Endothelial cell of umbilical vein (primary cell): ENCODE measurements at regions not wholly inside any gene's neighbourhood (a gene's known extent, or its start where the extent isn't known, plus 50 kb on each side); places are given as distances from the start of the nearest gene placed in this dataset.

Experiments
- BruUV-seq: library from RNA; stranded (reverse); fragments of 400-500 nt; replicated peaks from 2 replicates; lab custom pipeline; 2021; lab: Mats Ljungman, UMichigan
- CTCF ChIA-PET: fragments of 300-600, 350-600 bp; sonication (Branson Sonifier 250); formaldehyde crosslinking; loops from one replicate; lab custom pipeline; 2021; ENCODE audit warnings: antibody characterized with exemption, inconsistent platforms; lab: Charles Lee
- POLR2A ChIA-PET: fragments of 300-600, 350-600 bp; sonication (Branson Sonifier 250); formaldehyde crosslinking; loops from one replicate; lab custom pipeline; 2021; ENCODE audit warnings: antibody characterized with exemption, inconsistent platforms; lab: Charles Lee
- DNase-seq: peaks from one replicate; pipeline ENCODE4 v3.0.0-alpha.2; 2011; ENCODE audit warnings: low read depth, low spot score
- FAIRE-seq: peaks from 2 replicates; lab custom pipeline; 2011; peaks lifted over from hg19 to GRCh38; lab: Jason Lieb, UNC
- H2AFZ ChIP-seq: 2 replicates; pipeline ENCODE4 v1.6.0; 2012; ENCODE audit warnings: low read depth, low read length, control low read depth, inconsistent platforms
- H3K27ac ChIP-seq: 2 replicates; pipeline ENCODE4 v1.5.1; 2011; ENCODE audit warnings: low read depth, mild to moderate bottlenecking, control low read depth, low read length, moderate library complexity; ENCODE audit not compliant: insufficient read depth
- H3K27me3 ChIP-seq, 2 experiments: 2 replicates each; pipeline versions ENCODE4 v1.6.0 to v1.6.1; 2011; ENCODE audit warnings: low read length in 2 of 2, mixed read lengths in 1 of 2; ENCODE audit not compliant: control insufficient read depth in 2 of 2, insufficient read depth in 2 of 2
- H3K36me3 ChIP-seq, 2 experiments: 2 replicates in 1 of 2; 3 replicates in 1 of 2; pipeline ENCODE4 v1.5.1; 2011; ENCODE audit warnings: low read length in 2 of 2, mild to moderate bottlenecking in 1 of 2, moderate library complexity in 1 of 2; ENCODE audit not compliant: control insufficient read depth in 2 of 2, insufficient read depth in 2 of 2; ENCODE audit errors: extremely low read depth in 1 of 2
- H3K4me1 ChIP-seq: 3 replicates; pipeline ENCODE4 v1.5.1; 2011; ENCODE audit warnings: mild to moderate bottlenecking, low read length; ENCODE audit not compliant: control insufficient read depth, insufficient read depth; ENCODE audit errors: extremely low read depth
- H3K4me2 ChIP-seq: 2 replicates; pipeline ENCODE4 v1.6.1; 2011; ENCODE audit warnings: low read length, control low read depth, mixed read lengths; ENCODE audit not compliant: insufficient read depth
- H3K4me3 ChIP-seq, 3 experiments: fragments of 200-600 bp in 1 of 3; sonication (generic), shearing (Covaris generic) in 1 of 3; replicated peaks in 1 of 3; 2 replicates each; pipeline ENCODE4 v1.5.1; 2011 to 2016; ENCODE audit warnings: control low read depth in 3 of 3, low read length in 3 of 3, mild to moderate bottlenecking in 2 of 3, inconsistent platforms in 1 of 3, low read depth in 1 of 3, moderate library complexity in 1 of 3; ENCODE audit not compliant: insufficient read depth in 1 of 3
- H3K79me2 ChIP-seq: 2 replicates; pipeline ENCODE4 v1.6.0; 2012; ENCODE audit warnings: low read length, inconsistent platforms; ENCODE audit not compliant: control insufficient read depth, insufficient read depth
- H3K9ac ChIP-seq: replicated peaks from 2 replicates; pipeline ENCODE3; 2011; ENCODE audit warnings: low read length, control low read depth; ENCODE audit not compliant: insufficient read depth; ENCODE audit errors: extremely low read depth
- H3K9me1 ChIP-seq: replicated peaks from 3 replicates; pipeline ENCODE4 v1.6.0; 2011; ENCODE audit warnings: mild to moderate bottlenecking, low read length; ENCODE audit not compliant: control insufficient read depth, insufficient read depth; ENCODE audit errors: extremely low read depth
- H3K9me3 ChIP-seq: replicated peaks from 2 replicates; pipeline ENCODE4 v1.5.1; 2012; ENCODE audit warnings: low read length, inconsistent platforms; ENCODE audit not compliant: control insufficient read depth, insufficient read depth
- H4K20me1 ChIP-seq: replicated peaks from 2 replicates; pipeline ENCODE3; 2011; ENCODE audit warnings: mild to moderate bottlenecking, low read length; ENCODE audit not compliant: control insufficient read depth, insufficient read depth; ENCODE audit errors: extremely low read depth
- EZH2 ChIP-seq: IDR thresholded peaks from 2 replicates; pipeline ENCODE4 v1.6.1; 2012; ENCODE audit warnings: borderline replicate concordance, low read depth, mild to moderate bottlenecking, moderate library complexity, low read length, inconsistent platforms; ENCODE audit not compliant: severe bottlenecking
- FOS ChIP-seq: IDR thresholded peaks from 2 replicates; pipeline ENCODE4 v1.6.1; 2011; ENCODE audit warnings: mild to moderate bottlenecking, low read length, moderate library complexity, borderline replicate concordance; ENCODE audit not compliant: insufficient read depth
- GATA2 ChIP-seq: IDR thresholded peaks from 2 replicates; pipeline ENCODE4 v1.7.0; 2011; ENCODE audit warnings: low read depth, mild to moderate bottlenecking, moderate library complexity, mixed read lengths, low read length; ENCODE audit not compliant: insufficient read length, insufficient read depth
- JUN ChIP-seq: IDR thresholded peaks from 2 replicates; pipeline ENCODE4 v1.6.1; 2011; ENCODE audit warnings: borderline replicate concordance, low read depth; ENCODE audit not compliant: insufficient read length, insufficient read depth
- MAX ChIP-seq: IDR thresholded peaks from 2 replicates; pipeline ENCODE4 v1.6.1; 2011; ENCODE audit not compliant: insufficient read depth, insufficient read length
- MYC ChIP-seq: IDR thresholded peaks from one replicate; pipeline ENCODE4 v1.6.1; 2011; ENCODE audit warnings: mild to moderate bottlenecking, low read depth, low read length
- POLR2A ChIP-seq: IDR thresholded peaks from 2 replicates; pipeline ENCODE4 v1.6.1; 2012; ENCODE audit warnings: low read depth, mild to moderate bottlenecking, control low read depth, low read length
- POLR2AphosphoS5 ChIP-seq: IDR thresholded peaks from 2 replicates; pipeline ENCODE4 v1.6.1; 2012; ENCODE audit warnings: low read depth, mild to moderate bottlenecking, control low read depth, low read length, moderate library complexity; ENCODE audit not compliant: insufficient read depth
- dilution Hi-C: fragments of 300-500 bp; cut with MboI; formaldehyde crosslinking; loops from one replicate; pipeline ENCODE4 v1.15.0; 2019; ENCODE audit warnings: low sequenced_read_pairs; ENCODE audit not compliant: extremely low pct_ligation_motif_present
- intact Hi-C: fragments of 100-400 bp; cut with micrococcal nuclease; formaldehyde crosslinking; loops from one replicate; pipeline ENCODE4 v1.10.0; 2022
- TF ChIP-seq, protein P1 (sequence below), 2 donors: IDR thresholded peaks; 1 replicate in 1 of 2; 2 replicates in 1 of 2; pipeline ENCODE4 v1.5.1; 2011; ENCODE audit warnings: low read length in 2 of 2, mild to moderate bottlenecking in 2 of 2, moderate library complexity in 2 of 2, control low read depth in 1 of 2, inconsistent platforms in 1 of 2, low read depth in 1 of 2; ENCODE audit not compliant: insufficient read depth in 1 of 2; ENCODE audit errors: extremely low read depth in 1 of 2

- H3K9ac ChIP-seq = no peak overlapping the region
- POLR2A ChIA-PET = no interaction called here
- H3K9me1 ChIP-seq = no peaks in the 10 kb centered on the region
- H3K4me2 ChIP-seq = no peak overlapping the region
- no peak for FAIRE-seq
- BruUV-seq = no TSS peak
- H3K4me1 ChIP-seq = no peaks in the 10 kb centered on the region
- TF ChIP-seq, protein P1, sequence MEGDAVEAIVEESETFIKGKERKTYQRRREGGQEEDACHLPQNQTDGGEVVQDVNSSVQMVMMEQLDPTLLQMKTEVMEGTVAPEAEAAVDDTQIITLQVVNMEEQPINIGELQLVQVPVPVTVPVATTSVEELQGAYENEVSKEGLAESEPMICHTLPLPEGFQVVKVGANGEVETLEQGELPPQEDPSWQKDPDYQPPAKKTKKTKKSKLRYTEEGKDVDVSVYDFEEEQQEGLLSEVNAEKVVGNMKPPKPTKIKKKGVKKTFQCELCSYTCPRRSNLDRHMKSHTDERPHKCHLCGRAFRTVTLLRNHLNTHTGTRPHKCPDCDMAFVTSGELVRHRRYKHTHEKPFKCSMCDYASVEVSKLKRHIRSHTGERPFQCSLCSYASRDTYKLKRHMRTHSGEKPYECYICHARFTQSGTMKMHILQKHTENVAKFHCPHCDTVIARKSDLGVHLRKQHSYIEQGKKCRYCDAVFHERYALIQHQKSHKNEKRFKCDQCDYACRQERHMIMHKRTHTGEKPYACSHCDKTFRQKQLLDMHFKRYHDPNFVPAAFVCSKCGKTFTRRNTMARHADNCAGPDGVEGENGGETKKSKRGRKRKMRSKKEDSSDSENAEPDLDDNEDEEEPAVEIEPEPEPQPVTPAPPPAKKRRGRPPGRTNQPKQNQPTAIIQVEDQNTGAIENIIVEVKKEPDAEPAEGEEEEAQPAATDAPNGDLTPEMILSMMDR (IDR thresholded peaks at IDR 0.05; ENCODE audit: extremely low read depth in 1 of 2, insufficient read depth in 1 of 2, low read depth in 1 of 2, low read length in 2 of 2) = no peak
- TF ChIP-seq FOS (no peak), POLR2AphosphoS5 (no peak), MAX (no peak), POLR2A (no peak), GATA2 (no peak), MYC (no peak), JUN (no peak), EZH2 (no peak)
- CTCF ChIA-PET = no interaction called here
- no peaks in the 10 kb centered on the region for H3K27me3 ChIP-seq
- H3K4me3 ChIP-seq = no peak overlapping the region
- no peaks in the 10 kb centered on the region for H3K79me2 ChIP-seq
- H3K36me3 ChIP-seq = no peaks in the 10 kb centered on the region
- H3K27ac ChIP-seq = no peak overlapping the region
- no peak overlapping the region for H2AFZ ChIP-seq
- intact Hi-C loops (no loop called here), dilution Hi-C loops (no loop called here)
- H4K20me1 ChIP-seq = no peaks in the 10 kb centered on the region
- no peaks in the 10 kb centered on the region for H3K9me3 ChIP-seq
- no peak for DNase-seq
Measured at GRCh38 chr13:69477451-69477850, 630.2 kb upstream of the ATXN8OS start.
